Right cardiac atrium (tissue), 5 donors: ENCODE measurements at regions not wholly inside any gene's neighbourhood (a gene's known extent, or its start where the extent isn't known, plus 50 kb on each side); places are given as distances from the start of the nearest gene placed in this dataset.

Experiments
- ATAC-seq, 2 donors: fragments of 200-7000 bp; cut with Tn5 transposase; one replicate each; pipeline versions ENCODE4 v1.8.0 to v1.9.1; 2020; ENCODE audit warnings: moderate library complexity in 2 of 2, mild to moderate bottlenecking in 1 of 2
- DNase-seq, 3 donors: peaks; one replicate each; pipeline ENCODE4 v3.0.0-alpha.2; 2020
- H3K27ac ChIP-seq: one replicate; pipeline ENCODE4 v1.5.1; 2013; ENCODE audit warnings: mild to moderate bottlenecking, low read length, control low read depth, moderate library complexity
- H3K27me3 ChIP-seq: one replicate; pipeline ENCODE4 v1.6.1; 2013; ENCODE audit not compliant: control insufficient read depth, insufficient read depth
- H3K4me1 ChIP-seq: one replicate; pipeline ENCODE4 v1.6.1; 2013; ENCODE audit warnings: low read length; ENCODE audit not compliant: control insufficient read depth, insufficient read depth
- H3K4me3 ChIP-seq: one replicate; pipeline ENCODE4 v1.5.1; 2013; ENCODE audit warnings: low read length, control low read depth
- H3K9me3 ChIP-seq: one replicate; pipeline ENCODE4 v1.6.1; 2013; ENCODE audit warnings: low read length; ENCODE audit not compliant: control insufficient read depth
- WGBS: extraction: QIAGEN DNeasy Blood & Tissue Kit; methylation state at CpG from one replicate; pipeline ENCODE4 v1.1.7; 2013; 5-methylcytosine and 5-hydroxymethylcytosine counted together
- intact Hi-C, 4 donors: fragments of 100-400 bp; cut with DNase I; formaldehyde crosslinking; loops; one replicate each; pipeline versions ENCODE4 v1.11.0 to v1.14.0; 2022 to 2023
- donor health status: healthy with polysubstance abuse.
- donor health status: DM: no; HTN: yes; CAD: no.
- donor health status: DM: no; HTN: no; CAD: no.
- donor health status: DM: no; HTN: yes; CAD: no; lungs with severe emphysema.
- donor health status: DM: yes; HTN: yes; CAD: no.

- peak; percentile 72 to 81 for ATAC-seq
- peaks cover 4% of the 10 kb centered on the region for H3K4me1 ChIP-seq
- 68% methylated on average over 10 of the region's 10 CpGs for WGBS
- intact Hi-C loops: no loop called here
- H3K9me3 ChIP-seq: no peaks in the 10 kb centered on the region
- H3K4me3 ChIP-seq: no peak overlapping the region
- no peaks in the 10 kb centered on the region for H3K27me3 ChIP-seq
- H3K27ac ChIP-seq: peak overlapping the region; percentile 86
- peak in 1 of 3 donors; percentile 53 for DNase-seq
Measured at GRCh38 chr16:27700304-27700995, 150.5 kb downstream of the KATNIP start.

- peaks cover 4% of the 10 kb centered on the region for H3K4me1 ChIP-seq
- ATAC-seq: peak in 1 of 2 donors; percentile 9
- no peaks in the 10 kb centered on the region for H3K27me3 ChIP-seq
- H3K4me3 ChIP-seq: no peak overlapping the region
- 87% methylated on average over 8 of the region's 8 CpGs for WGBS
- intact Hi-C loops: no loop called here
- H3K9me3 ChIP-seq: no peaks in the 10 kb centered on the region
- DNase-seq: no peak
- H3K27ac ChIP-seq: no peak overlapping the region
Measured at GRCh38 chr16:27701381-27701780, 151.4 kb downstream of the KATNIP start.

- WGBS: 94% methylated on average over 6 of the region's 6 CpGs
- Histone ChIP-seq H3K4me3 (no peak overlapping the region), H3K27me3 (no peaks in the 10 kb centered on the region), H3K27ac (no peak overlapping the region), H3K4me1 (peaks cover 4% of the 10 kb centered on the region), H3K9me3 (no peaks in the 10 kb centered on the region)
- intact Hi-C loops: no loop called here
- ATAC-seq: no peak
- DNase-seq: no peak
Measured at GRCh38 chr16:27703121-27703520, 153.2 kb downstream of the KATNIP start.

GRCh38 chr16:27703545-27703944 lies 153.6 kb downstream of the KATNIP start:
- Histone ChIP-seq H3K27ac (no peak overlapping the region), H3K27me3 (no peaks in the 10 kb centered on the region), H3K4me1 (peaks cover 4% of the 10 kb centered on the region), H3K9me3 (no peaks in the 10 kb centered on the region), H3K4me3 (no peak overlapping the region)
- WGBS: 63% methylated on average over 5 of the region's 5 CpGs
- DNase-seq (no peak), ATAC-seq (no peak)
- intact Hi-C loops: no loop called here

- H3K27ac ChIP-seq: no peak overlapping the region
- no peaks in the 10 kb centered on the region for H3K9me3 ChIP-seq
- DNase-seq (no peak), ATAC-seq (no peak)
- peaks cover 4% of the 10 kb centered on the region for H3K4me1 ChIP-seq
- WGBS: 72% methylated on average over 4 of the region's 4 CpGs
- no peak overlapping the region for H3K4me3 ChIP-seq
- intact Hi-C loops: no loop called here
- no peaks in the 10 kb centered on the region for H3K27me3 ChIP-seq
Measured at GRCh38 chr16:27704252-27704651, 154.3 kb downstream of the KATNIP start.

GRCh38 chr16:27706156-27706865 lies 156.4 kb downstream of the KATNIP start:
- ATAC-seq (no peak), DNase-seq (no peak)
- intact Hi-C loops: no loop called here
- no peak overlapping the region for H3K27ac ChIP-seq
- H3K9me3 ChIP-seq: no peaks in the 10 kb centered on the region
- no peak overlapping the region for H3K4me3 ChIP-seq
- WGBS: 83% methylated on average over 10 of the region's 10 CpGs
- no peaks in the 10 kb centered on the region for H3K4me1 ChIP-seq
- no peaks in the 10 kb centered on the region for H3K27me3 ChIP-seq

GRCh38 chr16:27706866-27707685 lies 157.1 kb downstream of the KATNIP start:
- 90% methylated on average over 16 of the region's 16 CpGs for WGBS
- H3K4me3 ChIP-seq: no peak overlapping the region
- DNase-seq (no peak), ATAC-seq (no peak)
- no peaks in the 10 kb centered on the region for H3K27me3 ChIP-seq
- H3K27ac ChIP-seq: no peak overlapping the region
- intact Hi-C loops: no loop called here
- no peaks in the 10 kb centered on the region for H3K4me1 ChIP-seq
- no peaks in the 10 kb centered on the region for H3K9me3 ChIP-seq

GRCh38 chr16:27708651-27709050 lies 158.7 kb downstream of the KATNIP start:
- Histone ChIP-seq H3K27ac (no peak overlapping the region), H3K4me1 (no peaks in the 10 kb centered on the region), H3K4me3 (no peak overlapping the region), H3K9me3 (no peaks in the 10 kb centered on the region), H3K27me3 (no peaks in the 10 kb centered on the region)
- ATAC-seq (no peak), DNase-seq (no peak)
- 88% methylated on average over 10 of the region's 10 CpGs for WGBS
- intact Hi-C loops: no loop called here

- H3K27ac ChIP-seq: no peak overlapping the region
- no peak overlapping the region for H3K4me3 ChIP-seq
- WGBS: 85% methylated on average over 10 of the region's 10 CpGs
- DNase-seq (no peak), ATAC-seq (no peak)
- H3K9me3 ChIP-seq: no peaks in the 10 kb centered on the region
- intact Hi-C loops: no loop called here
- H3K4me1 ChIP-seq: no peaks in the 10 kb centered on the region
- no peaks in the 10 kb centered on the region for H3K27me3 ChIP-seq
Measured at GRCh38 chr16:27712251-27712711, 162.3 kb downstream of the KATNIP start.

GRCh38 chr16:27717726-27718125 lies 167.8 kb downstream of the KATNIP start:
- no peak for DNase-seq
- WGBS: 97% methylated on average over 2 of the region's 2 CpGs
- H3K27ac ChIP-seq: no peak overlapping the region
- no peaks in the 10 kb centered on the region for H3K27me3 ChIP-seq
- intact Hi-C loops: no loop called here
- H3K9me3 ChIP-seq: no peaks in the 10 kb centered on the region
- no peak overlapping the region for H3K4me3 ChIP-seq
- peaks cover under 1% of the 10 kb centered on the region for H3K4me1 ChIP-seq
- ATAC-seq: no peak
